Mesenchymal stem cell (in vitro differentiated cells and primary cell): ENCODE measurements at regions not wholly inside any gene's neighbourhood (a gene's known extent, or its start where the extent isn't known, plus 50 kb on each side); places are given as distances from the start of the nearest gene placed in this dataset.
A peak's percentile ranks its signal among the peaks of the same experiment; 100 is the strongest.

ENCODE experiments used
- DNase-seq: peaks from one replicate; pipeline ENCODE4 v3.0.0-alpha.2; 2013
- H2AFZ ChIP-seq: one replicate; pipeline ENCODE4 v1.6.1; 2013; ENCODE audit warnings: low read depth, mild to moderate bottlenecking, control low read depth, inconsistent platforms, low read length, moderate library complexity
- H2AK5ac ChIP-seq: 2 replicates; pipeline ENCODE4 v1.6.1; 2013; ENCODE audit warnings: low read length, moderate library complexity, mild to moderate bottlenecking, inconsistent platforms; ENCODE audit not compliant: severe bottlenecking
- H2BK120ac ChIP-seq: one replicate; pipeline ENCODE4 v1.6.1; 2013; ENCODE audit warnings: low read depth, mild to moderate bottlenecking, inconsistent platforms, low read length, moderate library complexity
- H2BK12ac ChIP-seq, 2 experiments: one replicate each; pipeline ENCODE4 v1.6.1; 2013; ENCODE audit warnings: inconsistent platforms in 2 of 2, low read length in 2 of 2, mild to moderate bottlenecking in 2 of 2, moderate library complexity in 2 of 2, control low read depth in 1 of 2
- H2BK15ac ChIP-seq: one replicate; pipeline ENCODE4 v1.6.1; 2013; ENCODE audit warnings: mild to moderate bottlenecking, low read depth, inconsistent platforms; ENCODE audit not compliant: poor library complexity, severe bottlenecking
- H2BK5ac ChIP-seq: 2 replicates; pipeline ENCODE4 v1.6.1; 2013; ENCODE audit warnings: low read depth, mild to moderate bottlenecking, low read length, control low read depth, inconsistent platforms; ENCODE audit not compliant: poor library complexity, severe bottlenecking
- H3K14ac ChIP-seq, 2 experiments: one replicate each; pipeline ENCODE4 v1.6.1; 2013; ENCODE audit warnings: inconsistent platforms in 2 of 2, low read length in 2 of 2, control low read depth in 1 of 2, mild to moderate bottlenecking in 1 of 2, moderate library complexity in 1 of 2
- H3K18ac ChIP-seq, 2 experiments: one replicate each; pipeline ENCODE4 v1.6.1; 2013; ENCODE audit warnings: inconsistent platforms in 2 of 2, low read length in 2 of 2, control low read depth in 1 of 2, low read depth in 1 of 2, mild to moderate bottlenecking in 1 of 2
- H3K23ac ChIP-seq, 2 experiments: one replicate each; pipeline ENCODE4 v1.6.1; 2013; ENCODE audit warnings: inconsistent platforms in 2 of 2, low read length in 2 of 2, mild to moderate bottlenecking in 2 of 2, moderate library complexity in 2 of 2, control low read depth in 1 of 2
- H3K27ac ChIP-seq: 2 replicates; pipeline ENCODE4 v1.5.1; 2013; ENCODE audit warnings: mild to moderate bottlenecking, moderate library complexity, low read length, control low read depth, inconsistent platforms; ENCODE audit not compliant: poor library complexity, severe bottlenecking
- H3K27me3 ChIP-seq, 2 experiments: 2 replicates each; pipeline versions ENCODE4 v1.6.1 to v1.7.0; 2013; ENCODE audit warnings: low read length in 2 of 2, mild to moderate bottlenecking in 2 of 2, moderate library complexity in 2 of 2, control low read depth in 1 of 2, inconsistent platforms in 1 of 2; ENCODE audit not compliant: control insufficient read depth in 1 of 2, insufficient read depth in 1 of 2
- H3K36me3 ChIP-seq, 2 experiments: 2 replicates each; pipeline versions ENCODE4 v1.6.1 to v1.7.0; 2013; ENCODE audit warnings: low read length in 2 of 2, control low read depth in 1 of 2, inconsistent platforms in 1 of 2, low read depth in 1 of 2, mild to moderate bottlenecking in 1 of 2; ENCODE audit not compliant: insufficient read depth in 2 of 2, control insufficient read depth in 1 of 2
- H3K4ac ChIP-seq, 2 experiments: one replicate each; pipeline ENCODE4 v1.6.1; 2013; ENCODE audit warnings: inconsistent platforms in 2 of 2, low read length in 2 of 2, mild to moderate bottlenecking in 2 of 2, moderate library complexity in 2 of 2, control low read depth in 1 of 2, low read depth in 1 of 2
- H3K4me1 ChIP-seq: 2 replicates; pipeline ENCODE4 v1.6.1; 2013; ENCODE audit warnings: low read depth, low read length, control low read depth; ENCODE audit not compliant: control insufficient read depth, insufficient read depth
- H3K4me2 ChIP-seq: 2 replicates; pipeline ENCODE4 v1.6.1; 2013; ENCODE audit warnings: low read length, mild to moderate bottlenecking, inconsistent platforms; ENCODE audit not compliant: poor library complexity, severe bottlenecking
- H3K4me3 ChIP-seq, 2 experiments: 2 replicates each; pipeline versions ENCODE4 v1.5.1 to v1.7.0; 2013; ENCODE audit warnings: low read length in 2 of 2, mild to moderate bottlenecking in 2 of 2, control low read depth in 1 of 2, low read depth in 1 of 2; ENCODE audit not compliant: insufficient read depth in 1 of 2
- H3K79me1 ChIP-seq: replicated peaks from 2 replicates; pipeline ENCODE4 v1.6.1; 2013; ENCODE audit warnings: mild to moderate bottlenecking, control low read depth, low read length, inconsistent platforms; ENCODE audit not compliant: poor library complexity, severe bottlenecking
- H3K9ac ChIP-seq: 2 replicates; pipeline ENCODE4 v1.7.0; 2013; ENCODE audit warnings: mild to moderate bottlenecking, low read length, moderate library complexity
- H3K9me3 ChIP-seq: 2 replicates; pipeline ENCODE4 v1.7.0; 2013; ENCODE audit warnings: mild to moderate bottlenecking, low read length; ENCODE audit not compliant: control insufficient read depth
- H4K8ac ChIP-seq: one replicate; pipeline ENCODE4 v1.6.1; 2013; ENCODE audit warnings: inconsistent platforms, mild to moderate bottlenecking, low read length, moderate library complexity
- H4K91ac ChIP-seq: one replicate; pipeline ENCODE4 v1.6.1; 2013; ENCODE audit warnings: mild to moderate bottlenecking, low read length, inconsistent platforms
- WGBS: methylation state at CpG from one replicate; pipeline ENCODE4 v1.1.7; 2013; ENCODE audit warnings: mixed read lengths; 5-methylcytosine and 5-hydroxymethylcytosine counted together

- H3K36me3 ChIP-seq, result no peaks in the 10 kb centered on the region
- H3K9ac ChIP-seq, result no peak overlapping the region
- H3K27me3 ChIP-seq, result no peaks in the 10 kb centered on the region
Measured at GRCh38 chr6:133629970-133630369, 258.9 kb upstream of the TCF21 start.

DNA sequence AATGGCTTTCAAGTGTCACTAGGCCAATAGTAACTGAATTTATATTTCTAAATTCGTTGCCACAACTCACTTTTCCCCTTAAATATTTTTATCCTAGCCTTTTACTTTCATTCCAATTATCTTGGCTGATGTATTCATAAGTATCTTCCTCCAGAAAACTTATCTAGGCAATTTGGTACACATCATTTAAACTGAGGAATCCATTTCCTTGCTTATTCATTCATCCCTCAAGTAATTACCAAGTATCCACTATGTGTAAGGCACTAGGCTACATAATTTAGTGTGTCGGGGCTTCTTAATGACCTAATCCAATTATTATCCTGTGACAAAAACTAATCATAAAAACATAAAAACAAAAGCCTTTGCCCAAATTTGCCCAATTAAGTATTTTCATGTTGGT lies 258.3 kb upstream of the TCF21 start:
- Histone ChIP-seq H3K18ac (no peak overlapping the region), H3K4ac (no peak overlapping the region), H2AK5ac (no peak overlapping the region), H3K4me2 (no peak overlapping the region), H4K91ac (no peak overlapping the region), H3K27me3 (no peaks in the 10 kb centered on the region), H3K4me1 (no peaks in the 10 kb centered on the region), H2BK12ac (no peak overlapping the region), H3K14ac (no peak overlapping the region), H3K4me3 (no peak overlapping the region), H2AFZ (no peak overlapping the region), H2BK5ac (no peak overlapping the region), H3K23ac (no peak overlapping the region), H3K36me3 (no peaks in the 10 kb centered on the region), H3K9ac (no peak overlapping the region), H3K79me1 (no peaks in the 10 kb centered on the region), H3K27ac (no peak overlapping the region), H2BK120ac (no peak overlapping the region), H3K9me3 (no peaks in the 10 kb centered on the region), H2BK15ac (no peak overlapping the region), H4K8ac (no peak overlapping the region)
- DNase-seq, result no peak
- 39% methylated on average over 2 of the region's 2 CpGs for WGBS

More at GRCh38 chr6:133629970-133630369, 258.9 kb upstream of the TCF21 start:
- Histone ChIP-seq H3K14ac (no peak overlapping the region), H3K4me3 (no peak overlapping the region), H2AFZ (no peak overlapping the region), H4K91ac (no peak overlapping the region), H3K27ac (no peak overlapping the region), H3K4me1 (no peaks in the 10 kb centered on the region), H2BK12ac (no peak overlapping the region), H3K4ac (no peak overlapping the region), H2BK15ac (no peak overlapping the region), H2BK120ac (no peak overlapping the region), H2BK5ac (no peak overlapping the region), H2AK5ac (no peak overlapping the region), H4K8ac (no peak overlapping the region), H3K18ac (no peak overlapping the region), H3K4me2 (no peak overlapping the region), H3K9me3 (no peaks in the 10 kb centered on the region), H3K23ac (no peak overlapping the region), H3K79me1 (no peaks in the 10 kb centered on the region)
- no peak for DNase-seq

DNA sequence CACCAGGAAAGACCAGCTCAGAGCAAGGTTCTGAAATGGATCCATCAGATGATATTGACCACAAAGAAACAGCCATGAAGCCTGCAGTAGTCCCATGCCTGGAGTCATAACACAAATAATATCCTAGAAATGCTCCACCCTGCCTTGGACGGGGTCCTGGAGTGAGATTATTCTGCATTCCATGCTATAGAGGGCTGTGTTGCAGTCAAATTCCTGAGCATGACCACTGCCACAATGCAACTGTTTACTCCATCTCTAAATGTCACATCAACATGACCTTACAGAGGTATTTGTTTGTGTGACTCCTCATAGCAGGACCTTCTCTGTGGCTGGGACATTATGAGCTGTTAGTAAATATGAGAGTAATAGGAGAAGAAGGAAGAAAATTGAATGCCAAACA lies 257.5 kb upstream of the TCF21 start:
- H3K4me2 ChIP-seq, result no peak overlapping the region
- peak overlapping the region in 1 of 2 experiments; percentile 8 for H3K4me3 ChIP-seq
- no peak overlapping the region for H4K91ac ChIP-seq
- H3K27me3 ChIP-seq, result no peaks in the 10 kb centered on the region
- H3K79me1 ChIP-seq, result no peaks in the 10 kb centered on the region
- WGBS, result 0% methylated on average over 1 of the region's 1 CpG
- no peak overlapping the region for H4K8ac ChIP-seq
- H3K23ac ChIP-seq, result no peak overlapping the region
- H3K18ac ChIP-seq, result peak overlapping the region in 1 of 2 experiments; percentile 80
- H2AK5ac ChIP-seq, result no peak overlapping the region
- no peak overlapping the region for H2BK15ac ChIP-seq
- no peak overlapping the region for H3K4ac ChIP-seq
- H3K9ac ChIP-seq, result peak overlapping the region; percentile 27
- H2AFZ ChIP-seq, result no peak overlapping the region
- no peak overlapping the region for H2BK120ac ChIP-seq
- H3K4me1 ChIP-seq, result no peaks in the 10 kb centered on the region
- no peak overlapping the region for H3K14ac ChIP-seq
- no peak overlapping the region for H3K27ac ChIP-seq
- no peaks in the 10 kb centered on the region for H3K9me3 ChIP-seq
- no peak overlapping the region for H2BK5ac ChIP-seq
- no peak overlapping the region for H2BK12ac ChIP-seq
- peak; percentile 81 for DNase-seq
- H3K36me3 ChIP-seq, result no peaks in the 10 kb centered on the region

DNA sequence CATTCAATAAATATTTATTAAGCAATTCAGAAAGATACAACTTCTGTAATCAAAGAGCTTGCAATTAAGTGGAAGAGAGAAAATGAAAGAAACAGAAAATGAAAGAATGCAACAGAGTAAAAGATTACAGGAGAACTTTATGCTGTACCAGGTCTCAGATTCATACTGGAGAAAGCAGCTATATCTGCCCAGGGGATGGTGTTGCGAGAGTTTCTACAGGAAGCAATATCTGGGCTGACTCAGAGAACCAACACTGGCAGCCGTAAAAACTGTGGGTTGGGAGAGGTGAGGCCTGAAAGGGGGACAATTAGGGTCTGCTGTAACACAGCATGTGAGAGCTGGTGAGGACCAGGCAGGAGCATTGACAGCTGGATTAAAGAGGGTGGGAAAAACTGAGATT lies 256.7 kb upstream of the TCF21 start:
- Histone ChIP-seq H3K27ac (no peak overlapping the region), H2AFZ (no peak overlapping the region), H3K23ac (no peak overlapping the region), H3K18ac (peak overlapping the region in 1 of 2 experiments; percentile 58), H3K79me1 (no peaks in the 10 kb centered on the region), H3K9ac (peak overlapping the region; percentile 27), H3K36me3 (no peaks in the 10 kb centered on the region), H2BK15ac (no peak overlapping the region), H2BK12ac (peak overlapping the region in 1 of 2 experiments; percentile 20), H4K91ac (no peak overlapping the region), H3K14ac (no peak overlapping the region), H2BK120ac (no peak overlapping the region), H2AK5ac (no peak overlapping the region), H3K4me1 (no peaks in the 10 kb centered on the region), H3K4me2 (no peak overlapping the region), H3K4ac (peak overlapping the region in 1 of 2 experiments; percentile 53), H3K27me3 (no peaks in the 10 kb centered on the region), H3K9me3 (no peaks in the 10 kb centered on the region), H2BK5ac (no peak overlapping the region), H3K4me3 (peak overlapping the region in 1 of 2 experiments; percentile 8), H4K8ac (peak overlapping the region; percentile 52)
- peak; percentile 77 for DNase-seq
- WGBS, result 6% methylated on average over 2 of the region's 2 CpGs
